A549 (cell line): ENCODE measurements at regions not wholly inside any gene's neighbourhood (a gene's known extent, or its start where the extent isn't known, plus 50 kb on each side); places are given as distances from the start of the nearest gene placed in this dataset.

Experiments used
- ATAC-seq, 2 experiments: fragments of 200-7000 bp in 1 of 2; fragments of >200 bp in 1 of 2; cut with Nextera tagmentation in 1 of 2; cut with Tn5 transposase in 1 of 2; 3 replicates each; pipeline versions ENCODE4 v1.8.0 to v1.9.1; 2018 to 2020; ENCODE audit warnings: mild to moderate bottlenecking in 1 of 2, moderate library complexity in 1 of 2
- CTCF ChIA-PET: fragments of 300-600 bp; sonication (Branson Sonifier 250); formaldehyde crosslinking; extraction: SDS; loops from one replicate; lab custom pipeline; 2021; ENCODE audit warnings: antibody characterized with exemption, inconsistent platforms; lab: Yijun Ruan, JAX
- POLR2A ChIA-PET: fragments of 350-600 bp; formaldehyde crosslinking; extraction: SDS; loops from one replicate; lab custom pipeline; 2021; ENCODE audit warnings: antibody characterized with exemption, inconsistent platforms; lab: Yijun Ruan, JAX
- DNase-seq, 2 experiments: peaks; one replicate each; pipeline versions ENCODE4 v3.0.0 to v3.0.0-alpha.2; 2011 to 2016; ENCODE audit warnings: low read depth in 1 of 2, low spot score in 1 of 2
- FAIRE-seq: peaks from 2 replicates; lab custom pipeline; 2011; peaks lifted over from hg19 to GRCh38; lab: Jason Lieb, UNC
- H3K27ac ChIP-seq, 2 experiments: fragments of >200 bp; sonication (Bioruptor Twin); formaldehyde crosslinking; 3 replicates each; pipeline ENCODE4 v1.5.1; 2016 to 2017
- H3K4me1 ChIP-seq: fragments of >200 bp; sonication (Bioruptor Twin); formaldehyde crosslinking; 3 replicates; pipeline ENCODE4 v1.6.1; 2016
- H3K4me2 ChIP-seq: fragments of >200 bp; sonication (Bioruptor Twin); formaldehyde crosslinking; 3 replicates; pipeline ENCODE4 v1.6.1; 2016
- H3K4me3 ChIP-seq: fragments of >200 bp; sonication (Bioruptor Twin); formaldehyde crosslinking; 3 replicates; pipeline ENCODE4 v1.5.1; 2016
- H3K9me3 ChIP-seq: fragments of >200 bp; sonication (Bioruptor Twin); formaldehyde crosslinking; 3 replicates; pipeline ENCODE4 v1.6.1; 2016
- CBX2 ChIP-seq: fragments of 200-600 bp; sonication (generic); IDR thresholded peaks from 2 replicates; pipeline ENCODE4 v1.6.1; 2016; ENCODE audit warnings: low read depth, mild to moderate bottlenecking, borderline replicate concordance
- CBX8 ChIP-seq: fragments of 200-600 bp; sonication (generic); IDR thresholded peaks from 2 replicates; pipeline ENCODE4 v1.6.1; 2016
- CEBPB ChIP-seq, 2 experiments: fragments of >200 bp in 1 of 2; sonication (Bioruptor Twin) in 1 of 2; formaldehyde crosslinking in 1 of 2; IDR thresholded peaks; 2 replicates each; pipeline ENCODE4 v1.6.1; 2012 to 2016
- CHD2 ChIP-seq: fragments of 150-350 bp; IDR thresholded peaks from 2 replicates; pipeline ENCODE4 v1.6.1; 2014; ENCODE audit warnings: low read length; ENCODE audit not compliant: partially characterized antibody
- ESRRA ChIP-seq: fragments of 150-350 bp; IDR thresholded peaks from 2 replicates; pipeline ENCODE4 v1.6.1; 2014; ENCODE audit warnings: mild to moderate bottlenecking, low read length, borderline replicate concordance
- FOSB ChIP-seq: fragments of 250-450 bp; sonication (Bioruptor Pico); IDR thresholded peaks from 2 replicates; pipeline ENCODE4 v1.5.0; 2020; ENCODE audit warnings: mild to moderate bottlenecking, moderate library complexity
- FOSL2 ChIP-seq, 2 experiments: fragments of 450-650 bp in 1 of 2; fragments of >200 bp in 1 of 2; sonication (Bioruptor Twin) in 1 of 2; formaldehyde crosslinking; IDR thresholded peaks; 2 replicates each; pipeline versions ENCODE4 v1.5.0 to v1.6.1; 2016 to 2020; ENCODE audit warnings: mild to moderate bottlenecking in 1 of 2, moderate library complexity in 1 of 2
- HEYL ChIP-seq: fragments of 250-450 bp; sonication (Bioruptor Pico); IDR thresholded peaks from 2 replicates; pipeline ENCODE4 v1.8.0; 2021; ENCODE audit warnings: mild to moderate bottlenecking, moderate library complexity
- JUN ChIP-seq, 2 experiments: fragments of >200 bp; sonication (Bioruptor Twin); formaldehyde crosslinking; IDR thresholded peaks; 2 replicates in 1 of 2; 3 replicates in 1 of 2; pipeline ENCODE4 v1.6.1; 2016 to 2017
- MAFK ChIP-seq: fragments of 450-650 bp; IDR thresholded peaks from 2 replicates; pipeline ENCODE4 v1.6.1; 2014; ENCODE audit not compliant: partially characterized antibody
- MAZ ChIP-seq: fragments of 150-350 bp; IDR thresholded peaks from 2 replicates; pipeline ENCODE4 v1.6.1; 2014; ENCODE audit warnings: antibody characterized with exemption, low read depth, low read length, borderline replicate concordance
- MYC ChIP-seq: IDR thresholded peaks from 2 replicates; pipeline ENCODE4 v1.6.1; 2012; ENCODE audit warnings: mild to moderate bottlenecking, inconsistent platforms, low read length, improper control_type of control experiment, borderline replicate concordance
- POLR2A ChIP-seq: IDR thresholded peaks from 2 replicates; pipeline ENCODE4 v1.6.1; 2012; ENCODE audit warnings: mild to moderate bottlenecking, low read length
- POLR2AphosphoS2 ChIP-seq: conservative IDR thresholded peaks from 2 replicates; pipeline ENCODE4 v1.6.1; 2012; ENCODE audit warnings: low read length, improper control_type of control experiment, inconsistent platforms
- RNF2 ChIP-seq: fragments of 200-600 bp; sonication (generic); IDR thresholded peaks from 2 replicates; pipeline ENCODE4 v1.6.1; 2016; ENCODE audit warnings: low read depth, mild to moderate bottlenecking, antibody characterized with exemption, moderate library complexity, borderline replicate concordance
- TP53 ChIP-seq: fragments of 250-450 bp; sonication (Bioruptor Pico); IDR thresholded peaks from 2 replicates; pipeline ENCODE4 v1.5.0; 2021; ENCODE audit warnings: mild to moderate bottlenecking, moderate library complexity
- ZSCAN20 ChIP-seq: fragments of 250-450 bp; sonication (Bioruptor Pico); IDR thresholded peaks from 2 replicates; pipeline ENCODE4 v1.8.0; 2022; ENCODE audit warnings: mild to moderate bottlenecking, moderate library complexity
- WGBS: methylation state at CpG from one replicate; pipeline ENCODE4 v1.1.6; 2017; ENCODE audit errors: missing lambda C conversion rate; 5-methylcytosine and 5-hydroxymethylcytosine counted together
- TF ChIP-seq, protein P1 (sequence below): IDR thresholded peaks from 2 replicates; pipeline ENCODE4 v1.6.1; 2012
- TF ChIP-seq, protein P2 (sequence below): IDR thresholded peaks from 2 replicates; pipeline ENCODE4 v1.6.1; 2012
- TF ChIP-seq, protein P3 (sequence below): fragments of >200 bp; sonication (Bioruptor Twin); formaldehyde crosslinking; IDR thresholded peaks from 3 replicates; pipeline ENCODE4 v1.5.1; 2016
- TF ChIP-seq, protein P4 (sequence below): fragments of >200 bp; sonication (Bioruptor Twin); formaldehyde crosslinking; IDR thresholded peaks from 3 replicates; pipeline ENCODE4 v1.6.1; 2016

DNA sequence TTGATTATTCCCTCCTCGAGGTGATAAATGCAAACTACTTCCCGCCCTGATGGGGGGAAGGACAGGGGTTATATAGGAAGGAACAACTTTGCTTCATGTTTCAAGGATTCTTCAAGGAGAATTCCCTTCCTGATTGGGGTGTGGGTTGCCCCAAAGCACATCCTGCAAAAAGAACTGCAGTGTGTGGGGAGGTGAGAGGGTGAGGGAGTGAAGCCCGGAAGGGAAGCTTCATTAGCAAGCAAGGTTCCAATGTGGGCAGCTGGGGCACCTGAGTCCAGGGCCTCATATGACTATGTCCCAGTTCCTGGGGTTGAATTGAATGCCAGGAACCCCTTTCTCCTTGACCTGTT lies 326.0 kb downstream of the MN1 start:
- Histone ChIP-seq H3K9me3 (no peaks in the 10 kb centered on the region), H3K4me3 (no peak overlapping the region), H3K4me1 (peaks cover 40% of the 10 kb centered on the region), H3K4me2 (peak overlapping the region; percentile 58), H3K27ac (peak overlapping the region; percentile 74 to 93)
- ChIA-PET CTCF (interaction anchor here (0.6 to 1.5 kb wide), 4 partner anchors 12 to 959 kb away, joined by 3 to 5 read pairs (median 4); no protein-coding TSS in a partner anchor), POLR2A (interaction anchor here (1.0 kb wide), 1 partner anchor 9 kb away, joined by 3 read pairs; no protein-coding TSS in a partner anchor)
- WGBS, result 38% methylated on average over 3 of the region's 3 CpGs
- DNase-seq (no peak), ATAC-seq (peak; percentile 15 to 35; a peak in 3 of 6 replicates), FAIRE-seq (no peak)
- TF ChIP-seq HEYL (CRISPR knock-in tag), result no peak
- no peak for TF ChIP-seq MAFK
- no peak for TF ChIP-seq ZSCAN20

DNA sequence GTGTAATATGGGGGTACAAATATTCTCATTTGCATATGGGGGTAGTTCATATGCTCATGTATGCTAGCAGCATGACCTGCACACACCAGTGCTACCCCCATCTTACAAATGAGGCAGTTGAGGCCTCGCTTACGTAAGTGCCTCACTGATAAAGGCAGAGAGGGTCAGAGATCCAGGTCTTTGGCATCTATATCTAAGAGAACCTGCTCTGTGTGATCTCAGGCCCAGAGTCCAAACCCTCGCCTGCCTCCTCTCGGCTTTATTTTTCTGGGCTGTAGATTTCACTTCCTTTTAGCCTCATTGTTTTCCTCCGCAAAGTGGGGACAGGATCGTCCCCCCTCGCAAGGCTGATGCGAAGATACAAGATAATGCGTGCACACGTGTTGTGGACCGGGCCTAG lies 325.2 kb downstream of the MN1 start:
- WGBS, result 86% methylated on average over 11 of the region's 11 CpGs
- H3K27ac ChIP-seq, result peak overlapping the region; percentile 74 to 93
- H3K4me1 ChIP-seq, result peaks cover 40% of the 10 kb centered on the region
- POLR2A ChIA-PET, result no interaction called here
- H3K9me3 ChIP-seq, result no peaks in the 10 kb centered on the region
- H3K4me3 ChIP-seq, result no peak overlapping the region
- ATAC-seq (no peak), FAIRE-seq (no peak)
- H3K4me2 ChIP-seq, result peak overlapping the region; percentile 58
- no peak for TF ChIP-seq CHD2
- TF ChIP-seq, protein P1, sequence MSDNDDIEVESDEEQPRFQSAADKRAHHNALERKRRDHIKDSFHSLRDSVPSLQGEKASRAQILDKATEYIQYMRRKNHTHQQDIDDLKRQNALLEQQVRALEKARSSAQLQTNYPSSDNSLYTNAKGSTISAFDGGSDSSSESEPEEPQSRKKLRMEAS, result 0 out of 2 replicates have a peak, but pooled peaks have one; percentile 6
- TF ChIP-seq, all 56 proteins: peak for 1
- DNase-seq, result no peak
- CTCF ChIA-PET, result interaction anchor here (0.6 to 1.0 kb wide), 2 partner anchors 11 to 13 kb away, joined by 3 read pairs; no protein-coding TSS in a partner anchor

DNA sequence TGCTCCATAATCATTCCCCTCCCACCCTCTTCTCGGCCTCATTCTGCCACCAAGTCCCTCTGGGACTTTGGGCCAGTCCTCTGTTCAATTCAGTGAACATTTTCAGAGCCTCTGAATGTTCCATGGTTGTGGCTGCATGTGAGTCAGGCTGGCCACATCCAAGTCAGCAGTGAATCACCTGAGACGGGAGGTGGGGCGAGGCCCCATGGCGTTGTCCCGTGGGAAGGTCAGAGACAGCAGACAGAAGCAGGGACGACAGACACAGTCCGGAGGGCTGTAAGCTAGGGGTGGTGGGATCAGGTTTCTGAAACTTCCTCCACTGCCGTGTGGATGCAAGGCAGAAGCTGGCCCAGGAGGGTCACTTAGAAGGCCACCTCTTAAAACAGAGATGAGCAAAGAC lies 324.8 kb downstream of the MN1 start:
- CTCF ChIA-PET, result interaction anchor here (0.6 to 1.0 kb wide), 2 partner anchors 10 to 13 kb away, joined by 3 read pairs; no protein-coding TSS in a partner anchor
- 21% methylated on average over 4 of the region's 8 CpGs for WGBS
- Histone ChIP-seq H3K4me1 (peaks cover 40% of the 10 kb centered on the region), H3K27ac (peak overlapping the region; percentile 74 to 93), H3K4me2 (peak overlapping the region; percentile 58), H3K4me3 (no peak overlapping the region)
- FAIRE-seq, result no peak
- TF ChIP-seq HEYL (CRISPR knock-in tag) (no peak), CEBPB (IDR thresholded peaks at IDR 0.05) (no peak), FOSL2 (IDR thresholded peaks at IDR 0.05) (no peak), FOSL2 (CRISPR knock-in tag; IDR thresholded peaks at IDR 0.05) (peak; percentile 62), CBX2 (no peak), CBX8 (no peak), FOSB (CRISPR knock-in tag) (no peak), POLR2AphosphoS2 (no peak), ESRRA (no peak)
- TF ChIP-seq, protein P2, sequence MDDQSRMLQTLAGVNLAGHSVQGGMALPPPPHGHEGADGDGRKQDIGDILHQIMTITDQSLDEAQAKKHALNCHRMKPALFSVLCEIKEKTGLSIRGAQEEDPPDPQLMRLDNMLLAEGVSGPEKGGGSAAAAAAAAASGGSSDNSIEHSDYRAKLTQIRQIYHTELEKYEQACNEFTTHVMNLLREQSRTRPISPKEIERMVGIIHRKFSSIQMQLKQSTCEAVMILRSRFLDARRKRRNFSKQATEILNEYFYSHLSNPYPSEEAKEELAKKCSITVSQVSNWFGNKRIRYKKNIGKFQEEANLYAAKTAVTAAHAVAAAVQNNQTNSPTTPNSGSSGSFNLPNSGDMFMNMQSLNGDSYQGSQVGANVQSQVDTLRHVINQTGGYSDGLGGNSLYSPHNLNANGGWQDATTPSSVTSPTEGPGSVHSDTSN, result no peak
- TF ChIP-seq, protein P1, result peak; percentile 31; the same call in 1 of the 2 replicates
- TF ChIP-seq, all 56 proteins: peak for 2
- H3K9me3 ChIP-seq, result no peaks in the 10 kb centered on the region
- POLR2A ChIA-PET, result no interaction called here
- ATAC-seq (peak; percentile 69 to 75), DNase-seq (peak; percentile 47 to 60)

DNA sequence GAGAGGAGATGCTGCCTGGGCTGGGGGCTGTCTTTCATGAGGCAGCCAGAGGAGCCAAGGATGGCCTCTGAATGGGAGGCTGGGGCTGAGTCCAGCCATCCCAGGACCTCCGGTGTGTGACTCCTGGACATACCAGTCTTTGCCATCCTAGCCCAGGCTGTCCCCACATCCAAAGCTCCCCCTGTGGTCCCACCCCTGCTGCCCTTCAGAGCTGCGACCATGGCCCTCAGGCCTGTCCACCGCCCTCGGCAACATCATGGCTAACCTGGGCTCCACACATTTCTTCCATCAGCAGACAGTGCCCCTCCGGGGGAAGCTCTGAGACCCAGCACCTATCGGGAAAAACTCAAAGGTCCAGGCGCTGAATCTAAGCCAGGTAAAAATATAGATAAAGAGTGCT lies 324.4 kb downstream of the MN1 start:
- FAIRE-seq (no peak), ATAC-seq (no peak), DNase-seq (no peak)
- TF ChIP-seq TP53 (no peak), RNF2 (no peak), POLR2A (no peak), JUN (IDR thresholded peaks at IDR 0.05) (no peak), POLR2AphosphoS2 (no peak), MYC (no peak), MAZ (no peak), HEYL (CRISPR knock-in tag) (no peak), CHD2 (no peak)
- TF ChIP-seq, protein P3, sequence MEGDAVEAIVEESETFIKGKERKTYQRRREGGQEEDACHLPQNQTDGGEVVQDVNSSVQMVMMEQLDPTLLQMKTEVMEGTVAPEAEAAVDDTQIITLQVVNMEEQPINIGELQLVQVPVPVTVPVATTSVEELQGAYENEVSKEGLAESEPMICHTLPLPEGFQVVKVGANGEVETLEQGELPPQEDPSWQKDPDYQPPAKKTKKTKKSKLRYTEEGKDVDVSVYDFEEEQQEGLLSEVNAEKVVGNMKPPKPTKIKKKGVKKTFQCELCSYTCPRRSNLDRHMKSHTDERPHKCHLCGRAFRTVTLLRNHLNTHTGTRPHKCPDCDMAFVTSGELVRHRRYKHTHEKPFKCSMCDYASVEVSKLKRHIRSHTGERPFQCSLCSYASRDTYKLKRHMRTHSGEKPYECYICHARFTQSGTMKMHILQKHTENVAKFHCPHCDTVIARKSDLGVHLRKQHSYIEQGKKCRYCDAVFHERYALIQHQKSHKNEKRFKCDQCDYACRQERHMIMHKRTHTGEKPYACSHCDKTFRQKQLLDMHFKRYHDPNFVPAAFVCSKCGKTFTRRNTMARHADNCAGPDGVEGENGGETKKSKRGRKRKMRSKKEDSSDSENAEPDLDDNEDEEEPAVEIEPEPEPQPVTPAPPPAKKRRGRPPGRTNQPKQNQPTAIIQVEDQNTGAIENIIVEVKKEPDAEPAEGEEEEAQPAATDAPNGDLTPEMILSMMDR, result no peak
- TF ChIP-seq, protein P4, sequence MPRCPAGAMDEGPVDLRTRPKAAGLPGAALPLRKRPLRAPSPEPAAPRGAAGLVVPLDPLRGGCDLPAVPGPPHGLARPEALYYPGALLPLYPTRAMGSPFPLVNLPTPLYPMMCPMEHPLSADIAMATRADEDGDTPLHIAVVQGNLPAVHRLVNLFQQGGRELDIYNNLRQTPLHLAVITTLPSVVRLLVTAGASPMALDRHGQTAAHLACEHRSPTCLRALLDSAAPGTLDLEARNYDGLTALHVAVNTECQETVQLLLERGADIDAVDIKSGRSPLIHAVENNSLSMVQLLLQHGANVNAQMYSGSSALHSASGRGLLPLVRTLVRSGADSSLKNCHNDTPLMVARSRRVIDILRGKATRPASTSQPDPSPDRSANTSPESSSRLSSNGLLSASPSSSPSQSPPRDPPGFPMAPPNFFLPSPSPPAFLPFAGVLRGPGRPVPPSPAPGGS, result no peak
- Histone ChIP-seq H3K27ac (peak overlapping the region; percentile 74 to 93), H3K4me3 (no peak overlapping the region), H3K9me3 (no peaks in the 10 kb centered on the region), H3K4me2 (peak overlapping the region; percentile 58), H3K4me1 (peaks cover 40% of the 10 kb centered on the region)
- WGBS, result 85% methylated on average over 6 of the region's 7 CpGs
- ChIA-PET CTCF (no interaction called here), POLR2A (no interaction called here)
